ENCODE measurements at regions not wholly inside any gene's neighbourhood (a gene's known extent, or its start where the extent isn't known, plus 50 kb on each side); places are given as distances from the start of the nearest gene placed in this dataset.
A peak's percentile ranks its signal among the peaks of the same experiment; 100 is the strongest.

- no peak for DNase-seq
Observed at GRCh38 chr9:105023788-105024187, 95.8 kb upstream of the ABCA1 start.

DNA sequence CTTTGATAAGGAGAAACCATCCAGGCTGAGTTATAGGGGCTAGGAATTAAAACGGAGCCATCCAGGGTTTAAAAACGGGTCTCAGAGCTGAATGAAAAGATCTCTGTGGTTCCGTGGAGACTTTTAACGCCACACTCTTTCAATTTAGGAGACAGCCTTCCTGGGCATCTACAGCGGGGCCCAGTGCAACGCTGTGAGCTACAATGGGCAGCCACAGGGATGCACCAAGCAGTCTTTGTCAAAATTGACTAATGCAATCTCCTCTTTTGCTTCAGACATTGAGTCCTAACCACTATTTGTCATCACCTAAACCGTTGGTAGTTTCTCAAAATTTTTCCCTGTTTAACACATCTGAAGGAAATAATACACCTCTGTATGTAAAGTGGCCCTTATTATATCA, 96.6 kb upstream of the ABCA1 start:
- no peak for DNase-seq

DNA sequence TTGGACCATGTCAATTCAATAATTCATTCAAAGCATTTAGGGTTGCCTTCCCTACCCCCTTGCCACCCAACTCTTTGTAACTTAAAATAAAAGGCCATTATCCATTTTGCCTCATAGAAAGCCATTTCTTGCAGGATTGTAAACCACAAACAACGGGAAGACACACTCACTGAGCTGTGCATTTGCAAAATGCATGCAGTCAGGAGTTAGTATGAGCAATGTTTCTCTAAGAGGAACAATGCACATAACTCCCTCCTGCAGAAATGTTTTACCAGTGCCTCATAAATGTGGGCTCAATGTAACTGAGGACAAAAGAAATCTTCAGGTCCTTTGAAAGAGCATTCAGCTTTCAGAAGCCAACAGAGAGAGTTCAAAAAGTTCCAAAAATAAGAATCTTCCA, 98.5 kb upstream of the ABCA1 start:
- DNase-seq = no peak

GRCh38 chr9:105027084-105027483, 99.1 kb upstream of the ABCA1 start:
- DNase-seq = no peak

DNA sequence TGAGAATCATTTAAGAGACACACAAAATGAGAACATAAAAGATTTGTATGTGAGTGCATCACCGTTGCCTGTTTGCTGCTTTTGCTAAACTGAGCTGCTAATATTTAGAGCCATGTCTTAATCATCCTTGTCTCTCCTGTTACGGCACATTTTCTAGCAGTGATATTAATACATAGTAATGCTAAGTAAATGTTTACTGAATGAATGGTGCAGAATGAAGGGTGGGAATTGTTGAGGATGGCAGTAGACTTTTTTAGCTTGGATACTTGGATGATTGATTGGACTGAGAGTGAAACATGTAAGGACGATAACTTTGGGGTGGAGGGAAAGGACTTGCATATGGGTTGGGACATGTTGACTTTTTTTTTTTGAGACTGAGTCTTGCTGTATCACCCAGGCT, 102.3 kb upstream of the ABCA1 start:
- DNase-seq = no peak

DNA sequence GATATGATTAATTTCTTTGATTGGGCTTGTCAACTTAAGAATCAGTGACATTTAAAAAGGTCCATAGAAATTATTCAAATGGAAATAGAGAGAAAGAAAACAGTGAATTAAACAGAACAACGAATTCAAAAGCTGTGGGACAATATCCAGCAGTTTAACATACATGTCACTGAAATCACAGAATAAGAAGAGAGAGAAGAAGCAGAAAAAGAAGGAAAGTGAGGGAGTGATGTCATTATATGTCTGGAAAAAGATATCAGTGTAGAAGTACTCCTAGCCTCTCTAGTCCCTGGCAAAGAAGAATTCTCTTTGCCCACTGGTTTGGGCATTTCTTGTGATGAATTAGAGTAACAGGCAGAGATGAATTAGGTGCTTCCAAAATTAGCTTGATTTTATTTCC, 109.2 kb upstream of the ABCA1 start:
- no peak for DNase-seq

DNA sequence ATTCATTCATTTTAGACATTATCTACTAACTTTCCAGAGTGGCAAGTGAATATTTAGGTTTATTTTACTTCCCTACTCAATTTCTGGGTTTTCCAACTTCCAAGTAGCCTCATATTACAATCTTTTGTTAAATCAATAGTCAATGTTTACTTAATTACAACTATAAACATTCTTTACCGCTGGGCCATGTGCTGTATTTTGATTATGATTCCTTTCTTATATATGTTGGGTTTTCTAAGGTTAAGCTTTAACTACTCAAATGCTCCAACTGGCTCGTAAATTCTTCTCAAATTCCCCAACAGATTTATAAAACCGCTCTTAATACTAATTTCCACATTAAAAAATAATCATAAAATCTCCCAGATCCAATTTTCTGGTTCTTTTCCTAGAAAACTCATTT, 110.1 kb upstream of the ABCA1 start:
- DNase-seq = no peak

GRCh38 chr9:105039175-105039799, 111.3 kb upstream of the ABCA1 start:
- DNase-seq = peak; percentile 25

GRCh38 chr9:105043370-105043936, 115.5 kb upstream of the ABCA1 start:
- DNase-seq = no peak

- DNase-seq = no peak
Observed at GRCh38 chr9:105044518-105044917, 116.6 kb upstream of the ABCA1 start.

DNA sequence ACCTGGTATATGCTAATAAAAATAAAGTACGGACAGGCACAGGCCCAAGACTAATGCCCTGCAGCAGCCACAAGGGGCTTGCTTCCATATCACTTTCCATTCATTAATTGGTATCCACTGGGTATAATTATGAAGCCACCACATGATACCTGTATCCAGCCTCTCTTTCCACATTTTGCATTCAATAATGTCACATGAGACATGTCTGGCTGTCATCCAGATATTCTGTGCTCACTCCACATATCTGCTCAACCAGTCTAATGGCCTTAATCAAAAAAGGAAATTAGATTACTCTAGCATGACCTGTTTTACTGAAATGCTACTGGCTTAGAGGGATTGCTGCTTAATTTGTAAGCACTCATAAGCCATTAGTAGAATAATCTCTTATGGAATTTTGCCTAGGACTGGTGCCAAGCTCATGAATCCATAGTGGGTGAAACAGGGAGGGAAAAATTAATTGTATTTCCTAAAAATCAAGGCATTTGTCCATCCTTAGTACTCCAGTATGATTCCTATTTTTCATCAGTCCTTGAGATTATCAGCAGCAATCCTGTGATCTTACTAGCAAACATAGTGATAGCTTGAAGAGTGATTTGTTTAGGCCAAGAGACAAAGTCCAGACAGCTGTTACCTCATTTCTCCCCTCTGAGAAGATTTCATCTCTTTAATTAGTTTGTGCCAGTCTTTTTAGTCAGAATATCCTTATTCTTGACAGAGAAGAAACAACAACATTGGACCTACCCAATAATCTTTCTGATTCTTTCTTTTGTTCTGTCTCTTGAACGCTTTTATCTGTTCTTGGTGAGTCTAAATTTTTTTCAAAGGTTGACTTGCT, 119.2 kb upstream of the ABCA1 start:
- DNase-seq = peak; percentile 29

GRCh38 chr9:105047742-105048041, 119.7 kb upstream of the ABCA1 start:
- DNase-seq = no peak

DNA sequence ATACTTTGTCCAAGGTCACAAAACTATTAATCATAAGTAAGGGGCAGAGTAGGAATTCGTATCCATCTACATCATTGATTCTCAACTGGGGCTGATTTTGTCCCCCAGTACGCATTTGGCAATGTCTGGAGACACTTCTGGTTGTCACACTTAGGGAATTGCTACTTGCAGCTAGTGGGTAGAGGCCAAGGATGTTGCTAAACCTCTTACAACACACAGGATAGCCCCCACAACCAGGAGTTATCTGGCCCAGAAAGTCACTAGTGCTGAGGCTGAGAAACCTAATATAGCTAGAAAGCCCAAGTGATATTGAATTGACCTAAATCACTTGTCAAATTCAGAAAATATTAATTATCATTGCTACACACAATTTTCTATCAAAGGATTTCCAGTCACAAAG, 120.4 kb upstream of the ABCA1 start:
- DNase-seq = no peak

- no peak for DNase-seq
Observed at GRCh38 chr9:105050296-105050695, 122.3 kb upstream of the ABCA1 start.

DNA sequence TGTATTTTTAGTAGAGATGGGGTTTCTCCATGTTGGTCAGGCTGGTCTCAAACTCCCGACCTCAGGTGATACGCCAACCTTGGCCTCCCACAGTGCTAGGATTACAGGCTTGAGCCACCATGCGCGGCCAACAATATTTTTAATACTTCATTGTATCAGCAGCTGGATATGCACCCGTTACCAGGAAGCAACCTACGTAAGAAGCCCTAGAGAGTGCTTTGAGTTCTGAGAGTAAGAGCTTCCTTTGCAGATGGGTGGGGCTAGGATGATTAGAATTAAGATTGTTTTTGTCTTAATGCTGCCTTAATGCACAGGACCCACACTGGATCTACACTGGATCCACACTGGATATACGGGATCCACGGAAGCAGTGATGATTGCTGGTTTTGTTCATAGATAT, 123.9 kb upstream of the ABCA1 start:
- no peak for DNase-seq

- DNase-seq = no peak
Observed at GRCh38 chr9:105052346-105052745, 124.4 kb upstream of the ABCA1 start.

- DNase-seq = no peak
Observed at GRCh38 chr9:105053209-105053652, 125.3 kb upstream of the ABCA1 start.

DNA sequence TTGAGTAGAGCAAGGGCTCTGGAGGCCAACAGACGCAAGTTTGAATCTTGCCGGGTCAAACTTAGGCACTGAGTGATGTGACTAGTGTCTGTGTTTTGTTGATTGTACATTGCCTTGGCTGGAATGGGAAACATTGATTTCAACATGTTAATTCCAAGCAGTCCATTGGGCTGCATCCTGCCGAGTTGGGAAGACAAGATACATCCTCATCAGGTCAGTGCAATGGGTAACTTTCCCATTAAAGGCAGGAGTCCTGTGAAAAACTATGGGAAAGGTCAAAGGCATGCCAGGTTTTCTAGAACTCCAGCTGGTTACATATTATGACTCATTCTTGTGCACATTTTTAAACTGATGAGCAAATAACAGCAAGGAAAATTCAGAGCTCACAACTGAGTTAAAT, 126.5 kb upstream of the ABCA1 start:
- no peak for DNase-seq

GRCh38 chr9:105055917-105056316, 128.0 kb upstream of the ABCA1 start:
- peak; percentile 15 for DNase-seq

- DNase-seq = no peak
Observed at GRCh38 chr9:105057551-105057950, 129.6 kb upstream of the ABCA1 start.

DNA sequence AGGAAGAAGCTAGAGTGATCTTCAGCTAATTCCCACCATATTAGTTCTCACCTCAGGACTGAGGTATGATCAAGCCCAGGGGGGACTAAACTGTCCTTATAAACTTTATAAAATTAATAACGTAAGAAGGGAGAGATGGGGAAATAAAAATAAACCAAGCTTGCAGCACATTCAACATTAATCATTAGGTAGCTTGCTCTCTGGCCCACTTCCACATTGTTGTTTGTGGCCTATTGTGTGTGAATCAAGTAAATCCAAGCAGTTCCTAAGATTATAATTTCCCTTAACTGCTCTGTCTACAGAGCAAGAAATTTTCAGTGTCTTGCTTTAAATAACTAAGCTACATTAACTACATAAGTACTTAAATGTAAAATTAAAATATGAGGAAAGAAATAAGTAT, 131.3 kb upstream of the ABCA1 start:
- no peak for DNase-seq

- DNase-seq = peak; percentile 88
Observed at GRCh38 chr9:105062222-105062855, 134.4 kb upstream of the ABCA1 start.

Measured in tongue (tissue), 1 donor.